ENCODE measurements at regions not wholly inside any gene's neighbourhood (a gene's known extent, or its start where the extent isn't known, plus 50 kb on each side); places are given as distances from the start of the nearest gene placed in this dataset.

GRCh38 chr2:196444442-196444841, 195.1 kb upstream of the CCDC150 start:
- Histone ChIP-seq H3K36me3 (replicated peaks in 1 of 2) (no peaks in the 10 kb centered on the region), H3K27ac (no peak overlapping the region), H3K27me3 (no peaks in the 10 kb centered on the region), H3K4me3 (no peak overlapping the region), H3K9me3 (replicated peaks in 1 of 3) (no peaks in the 10 kb centered on the region), H3K4me1 (replicated peaks in 1 of 2) (no peaks in the 10 kb centered on the region)
- no peak for DNase-seq
- intact Hi-C loops (cut with DNase I), result no loop called here
- 81 to 97% (median 91%) methylated on average over 1 of the region's 1 CpG for WGBS, 4 donors
- TF ChIP-seq, protein P1, sequence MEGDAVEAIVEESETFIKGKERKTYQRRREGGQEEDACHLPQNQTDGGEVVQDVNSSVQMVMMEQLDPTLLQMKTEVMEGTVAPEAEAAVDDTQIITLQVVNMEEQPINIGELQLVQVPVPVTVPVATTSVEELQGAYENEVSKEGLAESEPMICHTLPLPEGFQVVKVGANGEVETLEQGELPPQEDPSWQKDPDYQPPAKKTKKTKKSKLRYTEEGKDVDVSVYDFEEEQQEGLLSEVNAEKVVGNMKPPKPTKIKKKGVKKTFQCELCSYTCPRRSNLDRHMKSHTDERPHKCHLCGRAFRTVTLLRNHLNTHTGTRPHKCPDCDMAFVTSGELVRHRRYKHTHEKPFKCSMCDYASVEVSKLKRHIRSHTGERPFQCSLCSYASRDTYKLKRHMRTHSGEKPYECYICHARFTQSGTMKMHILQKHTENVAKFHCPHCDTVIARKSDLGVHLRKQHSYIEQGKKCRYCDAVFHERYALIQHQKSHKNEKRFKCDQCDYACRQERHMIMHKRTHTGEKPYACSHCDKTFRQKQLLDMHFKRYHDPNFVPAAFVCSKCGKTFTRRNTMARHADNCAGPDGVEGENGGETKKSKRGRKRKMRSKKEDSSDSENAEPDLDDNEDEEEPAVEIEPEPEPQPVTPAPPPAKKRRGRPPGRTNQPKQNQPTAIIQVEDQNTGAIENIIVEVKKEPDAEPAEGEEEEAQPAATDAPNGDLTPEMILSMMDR (IDR thresholded peaks at IDR 0.05), result no peak
- no peak for TF ChIP-seq POLR2A (IDR thresholded peaks at IDR 0.05)

- no peak for DNase-seq
- Histone ChIP-seq H3K36me3 (replicated peaks in 1 of 2) (no peaks in the 10 kb centered on the region), H3K27ac (no peak overlapping the region), H3K4me3 (no peak overlapping the region), H3K4me1 (replicated peaks in 1 of 2) (no peaks in the 10 kb centered on the region), H3K27me3 (no peaks in the 10 kb centered on the region), H3K9me3 (replicated peaks in 1 of 3) (no peaks in the 10 kb centered on the region)
- TF ChIP-seq, protein P1 (IDR thresholded peaks at IDR 0.05), result no peak
- no peak for TF ChIP-seq POLR2A (IDR thresholded peaks at IDR 0.05)
- intact Hi-C loops (cut with DNase I), result no loop called here
- 96 to 100% (median 98%) methylated on average over 1 of the region's 1 CpG for WGBS, 4 donors
Observed at GRCh38 chr2:196445991-196446390, 193.5 kb upstream of the CCDC150 start.

DNA sequence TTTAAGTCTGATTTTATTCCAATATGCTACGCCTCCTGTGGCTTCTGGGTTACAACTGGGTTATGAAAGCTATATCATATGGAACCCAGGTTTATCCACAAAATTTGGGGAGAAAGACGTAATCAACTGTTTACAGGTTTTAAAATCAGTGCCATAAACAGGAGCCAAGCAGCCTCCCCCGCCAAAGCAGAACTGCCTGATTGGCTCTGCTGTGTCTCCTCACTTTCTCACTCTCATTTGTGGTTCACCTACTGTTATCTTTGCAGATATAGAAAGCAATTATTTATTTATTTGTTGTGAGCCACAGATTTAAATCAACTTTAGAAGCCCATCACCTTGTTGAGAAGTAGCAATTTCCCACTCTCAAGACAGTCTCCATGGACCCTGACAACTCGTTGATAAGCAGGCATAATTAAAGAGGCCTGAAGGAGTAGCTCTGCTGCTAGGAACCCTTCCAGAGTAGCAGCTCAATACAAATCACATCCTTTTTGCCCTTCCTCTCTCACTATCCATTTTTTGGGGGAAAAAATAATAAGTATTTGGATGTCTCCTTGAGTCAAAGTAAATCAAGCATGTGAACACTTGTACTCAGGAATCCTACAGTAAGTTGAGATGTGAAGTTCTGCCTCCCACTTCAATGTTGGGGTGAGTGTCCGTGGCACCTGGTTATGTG, 191.0 kb upstream of the CCDC150 start:
- 75 to 94% (median 90%) methylated on average over 5 of the region's 5 CpGs for WGBS, 4 donors
- H3K27ac ChIP-seq, result no peak overlapping the region
- intact Hi-C loops (cut with DNase I), result no loop called here

DNA sequence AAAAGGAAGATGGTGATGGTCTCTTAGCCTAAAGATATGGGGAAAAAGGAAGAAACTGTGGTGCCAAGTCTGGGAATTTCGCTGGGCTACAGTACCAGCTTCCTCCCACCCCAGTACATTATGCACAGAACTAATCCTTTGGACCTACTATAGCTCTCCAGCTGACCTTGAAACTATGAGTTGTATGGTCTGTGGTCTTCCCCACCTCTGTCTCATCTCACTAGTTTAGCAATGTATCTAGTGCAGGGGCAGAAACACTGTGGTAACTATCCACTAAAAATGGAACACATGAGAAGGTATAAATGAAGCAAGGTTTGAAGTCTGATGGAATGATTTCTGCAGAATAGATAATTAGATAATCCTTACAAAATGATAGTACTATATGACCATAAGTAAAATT, 190.4 kb upstream of the CCDC150 start:
- no peak overlapping the region for H3K27ac ChIP-seq
- WGBS, 4 donors, result 91 to 100% (median 97%) methylated on average over 1 of the region's 1 CpG
- no peaks in the 10 kb centered on the region for H3K9me3 ChIP-seq (replicated peaks in 1 of 3)
- no peaks in the 10 kb centered on the region for H3K36me3 ChIP-seq (replicated peaks in 1 of 2)
- no peak for DNase-seq
- H3K4me1 ChIP-seq (replicated peaks in 1 of 2), result peaks cover 0 to 6% of the 10 kb centered on the region in 2 donors
- no peak overlapping the region for H3K4me3 ChIP-seq
- intact Hi-C loops (cut with DNase I), result no loop called here
- TF ChIP-seq, protein P1 (IDR thresholded peaks at IDR 0.05), result no peak
- TF ChIP-seq POLR2A (IDR thresholded peaks at IDR 0.05), result no peak
- no peaks in the 10 kb centered on the region for H3K27me3 ChIP-seq

More for the DNA sequence above, 191.0 kb upstream of the CCDC150 start:
- no peak for DNase-seq
- peaks cover 0 to 6% of the 10 kb centered on the region in 2 donors for H3K4me1 ChIP-seq (replicated peaks in 1 of 2)
- no peak overlapping the region for H3K4me3 ChIP-seq
- no peaks in the 10 kb centered on the region for H3K9me3 ChIP-seq (replicated peaks in 1 of 3)
- no peaks in the 10 kb centered on the region for H3K27me3 ChIP-seq
- no peaks in the 10 kb centered on the region for H3K36me3 ChIP-seq (replicated peaks in 1 of 2)
- TF ChIP-seq POLR2A (IDR thresholded peaks at IDR 0.05), result no peak
- TF ChIP-seq, protein P1 (IDR thresholded peaks at IDR 0.05), result no peak

Data from adrenal gland (tissue), 9 donors.